ENCODE measurements at regions not wholly inside any gene's neighbourhood (a gene's known extent, or its start where the extent isn't known, plus 50 kb on each side); places are given as distances from the start of the nearest gene placed in this dataset.

- H3K36me3 ChIP-seq (ENCODE audit: control insufficient read depth, insufficient read depth, low read length) = no peaks in the 10 kb centered on the region
- H3K4me3 ChIP-seq (replicated peaks; ENCODE audit: low read depth, low read length) = no peak overlapping the region
- no peaks in the 10 kb centered on the region for H3K27me3 ChIP-seq (replicated peaks; ENCODE audit: control insufficient read depth, insufficient read depth, low read length)
- TF ChIP-seq CTCF (IDR thresholded peaks at IDR 0.05; ENCODE audit: insufficient read depth, low read length, poor library complexity, severe bottlenecking) = no peak
- DNase-seq (ENCODE audit: extremely low read depth, insufficient read length) = no peak
Observed at GRCh38 chr11:69996451-69996850, 81.7 kb upstream of the ANO1 start.

GRCh38 chr11:69997352-69997751 is 80.8 kb upstream of the ANO1 start:
- no peak for DNase-seq (ENCODE audit: extremely low read depth, insufficient read length)
- Histone ChIP-seq H3K27me3 (replicated peaks; ENCODE audit: control insufficient read depth, insufficient read depth, low read length) (no peaks in the 10 kb centered on the region), H3K36me3 (ENCODE audit: control insufficient read depth, insufficient read depth, low read length) (no peaks in the 10 kb centered on the region), H3K4me3 (replicated peaks; ENCODE audit: low read depth, low read length) (no peak overlapping the region)
- no peak for TF ChIP-seq CTCF (IDR thresholded peaks at IDR 0.05; ENCODE audit: insufficient read depth, low read length, poor library complexity, severe bottlenecking)

GRCh38 chr11:69999721-70000120 is 78.4 kb upstream of the ANO1 start:
- H3K27me3 ChIP-seq (replicated peaks; ENCODE audit: control insufficient read depth, insufficient read depth, low read length) = no peaks in the 10 kb centered on the region
- no peak for TF ChIP-seq CTCF (IDR thresholded peaks at IDR 0.05; ENCODE audit: insufficient read depth, low read length, poor library complexity, severe bottlenecking)
- DNase-seq (ENCODE audit: extremely low read depth, insufficient read length) = no peak
- H3K4me3 ChIP-seq (replicated peaks; ENCODE audit: low read depth, low read length) = no peak overlapping the region
- no peaks in the 10 kb centered on the region for H3K36me3 ChIP-seq (ENCODE audit: control insufficient read depth, insufficient read depth, low read length)

- no peak for TF ChIP-seq CTCF (IDR thresholded peaks at IDR 0.05; ENCODE audit: insufficient read depth, low read length, poor library complexity, severe bottlenecking)
- H3K27me3 ChIP-seq (replicated peaks; ENCODE audit: control insufficient read depth, insufficient read depth, low read length) = no peaks in the 10 kb centered on the region
- no peak for DNase-seq (ENCODE audit: extremely low read depth, insufficient read length)
Observed at GRCh38 chr11:70000228-70000627, 77.9 kb upstream of the ANO1 start.

GRCh38 chr11:70001246-70001645 is 76.9 kb upstream of the ANO1 start:
- no peak for TF ChIP-seq CTCF (IDR thresholded peaks at IDR 0.05; ENCODE audit: insufficient read depth, low read length, poor library complexity, severe bottlenecking)
- Histone ChIP-seq H3K4me3 (replicated peaks; ENCODE audit: low read depth, low read length) (no peak overlapping the region), H3K27me3 (replicated peaks; ENCODE audit: control insufficient read depth, insufficient read depth, low read length) (no peaks in the 10 kb centered on the region), H3K36me3 (ENCODE audit: control insufficient read depth, insufficient read depth, low read length) (no peaks in the 10 kb centered on the region)
- no peak for DNase-seq (ENCODE audit: extremely low read depth, insufficient read length)

More at GRCh38 chr11:70000228-70000627, 77.9 kb upstream of the ANO1 start:
- H3K4me3 ChIP-seq (replicated peaks; ENCODE audit: low read depth, low read length) = no peak overlapping the region
- H3K36me3 ChIP-seq (ENCODE audit: control insufficient read depth, insufficient read depth, low read length) = no peaks in the 10 kb centered on the region

- no peaks in the 10 kb centered on the region for H3K36me3 ChIP-seq (ENCODE audit: control insufficient read depth, insufficient read depth, low read length)
- H3K4me3 ChIP-seq (replicated peaks; ENCODE audit: low read depth, low read length) = no peak overlapping the region
- TF ChIP-seq CTCF (IDR thresholded peaks at IDR 0.05; ENCODE audit: insufficient read depth, low read length, poor library complexity, severe bottlenecking) = no peak
- no peaks in the 10 kb centered on the region for H3K27me3 ChIP-seq (replicated peaks; ENCODE audit: control insufficient read depth, insufficient read depth, low read length)
- no peak for DNase-seq (ENCODE audit: extremely low read depth, insufficient read length)
Observed at GRCh38 chr11:70002433-70002832, 75.7 kb upstream of the ANO1 start.
